ENCODE measurements at regions not wholly inside any gene's neighbourhood (a gene's known extent, or its start where the extent isn't known, plus 50 kb on each side); places are given as distances from the start of the nearest gene placed in this dataset.
"Not testable (repeated sequence)": the region's sequence is repeated elsewhere in the genome, so short reads cannot be mapped to it uniquely, and the experiment has no call there.

DNA sequence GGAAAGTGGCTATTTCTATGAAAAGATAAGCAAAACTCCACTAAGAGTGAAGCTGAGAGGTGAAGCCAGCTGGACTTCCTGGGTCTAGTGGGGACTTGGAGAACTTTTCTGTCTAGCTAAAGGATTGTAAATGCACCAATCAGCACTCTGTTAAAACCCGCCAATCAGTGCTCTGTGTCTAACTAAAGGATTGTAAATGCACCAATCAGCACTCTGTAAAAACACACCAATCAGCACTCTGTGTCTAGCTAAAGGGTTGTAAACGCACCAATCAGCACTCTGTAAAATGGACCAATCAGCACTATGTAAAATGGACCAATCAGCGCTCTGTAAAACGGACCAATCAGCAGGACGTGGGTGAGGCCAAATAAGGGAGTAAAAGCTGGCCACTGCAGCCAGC lies 364.8 kb upstream of the GRAMD2B start:
- not testable (repeated sequence) for TF ChIP-seq STAT3 (IDR thresholded peaks at IDR 0.05; ENCODE audit: low read depth, low read length); ZNF274 (IDR thresholded peaks at IDR 0.05; ENCODE audit: insufficient read depth, insufficient read length); ESRRA (IDR thresholded peaks at IDR 0.05; ENCODE audit: low read length); SRF (IDR thresholded peaks at IDR 0.05; ENCODE audit: low read depth in 2 of 2, low read length in 2 of 2); HDGF (IDR thresholded peaks at IDR 0.05); ETV6 (conservative IDR thresholded peaks at IDR 0.05 in 1 of 2, IDR thresholded peaks at IDR 0.05 in 1 of 2; ENCODE audit: borderline replicate concordance in 1 of 2, low read depth in 1 of 2); FOXM1 (IDR thresholded peaks at IDR 0.05; ENCODE audit: low read depth, low read length); ZSCAN29 (IDR thresholded peaks at IDR 0.05); YY1 (IDR thresholded peaks at IDR 0.05; ENCODE audit: low read depth, low read length)
- TF ChIP-seq, protein P1, sequence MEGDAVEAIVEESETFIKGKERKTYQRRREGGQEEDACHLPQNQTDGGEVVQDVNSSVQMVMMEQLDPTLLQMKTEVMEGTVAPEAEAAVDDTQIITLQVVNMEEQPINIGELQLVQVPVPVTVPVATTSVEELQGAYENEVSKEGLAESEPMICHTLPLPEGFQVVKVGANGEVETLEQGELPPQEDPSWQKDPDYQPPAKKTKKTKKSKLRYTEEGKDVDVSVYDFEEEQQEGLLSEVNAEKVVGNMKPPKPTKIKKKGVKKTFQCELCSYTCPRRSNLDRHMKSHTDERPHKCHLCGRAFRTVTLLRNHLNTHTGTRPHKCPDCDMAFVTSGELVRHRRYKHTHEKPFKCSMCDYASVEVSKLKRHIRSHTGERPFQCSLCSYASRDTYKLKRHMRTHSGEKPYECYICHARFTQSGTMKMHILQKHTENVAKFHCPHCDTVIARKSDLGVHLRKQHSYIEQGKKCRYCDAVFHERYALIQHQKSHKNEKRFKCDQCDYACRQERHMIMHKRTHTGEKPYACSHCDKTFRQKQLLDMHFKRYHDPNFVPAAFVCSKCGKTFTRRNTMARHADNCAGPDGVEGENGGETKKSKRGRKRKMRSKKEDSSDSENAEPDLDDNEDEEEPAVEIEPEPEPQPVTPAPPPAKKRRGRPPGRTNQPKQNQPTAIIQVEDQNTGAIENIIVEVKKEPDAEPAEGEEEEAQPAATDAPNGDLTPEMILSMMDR (IDR thresholded peaks at IDR 0.05 in 2 of 3, conservative IDR thresholded peaks at IDR 0.05 in 1 of 3; ENCODE audit: control insufficient read depth in 2 of 3, extremely low read depth in 1 of 3, insufficient read depth in 1 of 3, low read depth in 3 of 3, low read length in 3 of 3), result not testable (repeated sequence)

Data from GM12878 (cell line).